Middle frontal gyrus (tissue), 1 donor: ENCODE measurements at regions not wholly inside any gene's neighbourhood (a gene's known extent, or its start where the extent isn't known, plus 50 kb on each side); places are given as distances from the start of the nearest gene placed in this dataset.

Experiments
- DNase-seq: peaks from one replicate; pipeline ENCODE4 v3.0.0-alpha.2; 2015; ENCODE audit warnings: low spot score; ENCODE audit errors: extremely low spot score

GRCh38 chr3:104598848-104599511 is 767.7 kb upstream of the ALCAM start:
- DNase-seq, result no peak

- no peak for DNase-seq
Observed at GRCh38 chr3:104604326-104605010, 762.2 kb upstream of the ALCAM start.

GRCh38 chr3:104606812-104607211 is 759.9 kb upstream of the ALCAM start:
- no peak for DNase-seq

GRCh38 chr3:104610730-104611652 is 755.7 kb upstream of the ALCAM start:
- DNase-seq, result no peak

- DNase-seq, result no peak
Observed at GRCh38 chr3:104612218-104612617, 754.5 kb upstream of the ALCAM start.

GRCh38 chr3:104614564-104614963 is 752.1 kb upstream of the ALCAM start:
- DNase-seq, result no peak

- DNase-seq, result no peak
Observed at GRCh38 chr3:104628185-104628789, 738.4 kb upstream of the ALCAM start.

GRCh38 chr3:104629038-104629437 is 737.7 kb upstream of the ALCAM start:
- DNase-seq, result no peak

GRCh38 chr3:104631254-104631653 is 735.5 kb upstream of the ALCAM start:
- DNase-seq, result no peak

GRCh38 chr3:104632521-104632920 is 734.2 kb upstream of the ALCAM start:
- DNase-seq, result no peak

GRCh38 chr3:104632947-104633346 is 733.8 kb upstream of the ALCAM start:
- no peak for DNase-seq

GRCh38 chr3:104635872-104636580 is 730.7 kb upstream of the ALCAM start:
- no peak for DNase-seq

- no peak for DNase-seq
Observed at GRCh38 chr3:104642827-104643226, 723.9 kb upstream of the ALCAM start.

- DNase-seq, result no peak
Observed at GRCh38 chr3:104646196-104646595, 720.5 kb upstream of the ALCAM start.

GRCh38 chr3:104648823-104649222 is 717.9 kb upstream of the ALCAM start:
- no peak for DNase-seq

- no peak for DNase-seq
Observed at GRCh38 chr3:104669083-104669482, 697.6 kb upstream of the ALCAM start.

- DNase-seq, result no peak
Observed at GRCh38 chr3:104672331-104672730, 694.4 kb upstream of the ALCAM start.

GRCh38 chr3:104673981-104674380 is 692.7 kb upstream of the ALCAM start:
- no peak for DNase-seq

- DNase-seq, result no peak
Observed at GRCh38 chr3:104676241-104676640, 690.5 kb upstream of the ALCAM start.

- DNase-seq, result no peak
Observed at GRCh38 chr3:104677932-104678331, 688.8 kb upstream of the ALCAM start.

- no peak for DNase-seq
Observed at GRCh38 chr3:104685492-104685891, 681.2 kb upstream of the ALCAM start.
